ENCODE measurements at regions not wholly inside any gene's neighbourhood (a gene's known extent, or its start where the extent isn't known, plus 50 kb on each side); places are given as distances from the start of the nearest gene placed in this dataset.

GRCh38 chr6:128696691-128697689 lies 176.6 kb upstream of the PTPRK start (continued):
- TF ChIP-seq ZBTB1 (CRISPR knock-in tag; IDR thresholded peaks at IDR 0.05; ENCODE audit: borderline replicate concordance, low read depth) (no peak), MYBL2 (IDR thresholded peaks at IDR 0.05; ENCODE audit: low read depth) (no peak), MYBL2 (CRISPR knock-in tag; IDR thresholded peaks at IDR 0.05; ENCODE audit: borderline replicate concordance) (no peak), CEBPB (tag; IDR thresholded peaks at IDR 0.05) (no peak), BRD9 (IDR thresholded peaks at IDR 0.05; ENCODE audit: low read depth, partially characterized antibody) (no peak), ZNF695 (CRISPR knock-in tag; IDR thresholded peaks at IDR 0.05) (no peak), ZBTB34 (CRISPR knock-in tag; IDR thresholded peaks at IDR 0.05) (no peak)

GRCh38 chr6:128694303-128695009 lies 174.1 kb upstream of the PTPRK start:
- Histone ChIP-seq H2AFZ (ENCODE audit: low read depth, low read length) (no peak overlapping the region), H4K20me1 (replicated peaks; ENCODE audit: control insufficient read depth, insufficient read depth, low read length) (no peaks in the 10 kb centered on the region), H3K27ac (ENCODE audit: extremely low read depth, low read depth, low read length) (no peak overlapping the region), H3K9me3 (replicated peaks; ENCODE audit: control insufficient read depth, insufficient read depth, low read depth, low read length) (no peaks in the 10 kb centered on the region; the same call in 1 of the 2 replicates), H3K27me3 (ENCODE audit: control insufficient read depth in 2 of 2, insufficient read depth in 2 of 2, low read length in 2 of 2) (no peaks in the 10 kb centered on the region), H3K4me2 (ENCODE audit: insufficient read depth, low read length) (no peak overlapping the region), H3K4me3 (no peak overlapping the region), H3K9me1 (ENCODE audit: control insufficient read depth, insufficient read depth, low read length) (no peaks in the 10 kb centered on the region), H3K4me1 (replicated peaks in 1 of 2; ENCODE audit: control insufficient read depth in 2 of 2, insufficient read depth in 2 of 2, low read length in 2 of 2) (no peaks in the 10 kb centered on the region), H3K36me3 (ENCODE audit: control insufficient read depth, insufficient read depth, low read length) (no peaks in the 10 kb centered on the region), H3K79me2 (ENCODE audit: control insufficient read depth, insufficient read depth, low read length) (no peaks in the 10 kb centered on the region), H3K9ac (ENCODE audit: insufficient read depth in 1 of 2, low read depth in 2 of 2, low read length in 2 of 2) (no peak overlapping the region)
- ChIA-PET CTCF (ENCODE audit: low intra/inter-chr PET ratio) (no interaction called here), POLR2A (no interaction called here)
- FAIRE-seq (no peak), ATAC-seq (no peak), DNase-seq (ENCODE audit: extremely low read depth in 1 of 4, low spot score in 3 of 4) (no peak)
- 0% methylated on average over 1 of the region's 1 CpG for WGBS (ENCODE audit: insufficient coverage, low coverage, missing lambda C conversion rate)
- in situ Hi-C loops (cut with MboI): no loop called here
- no TSS peak for BruUV-seq (replicated peaks)
- intact Hi-C loops (cut with micrococcal nuclease): no loop called here
- TF ChIP-seq ARID4B (CRISPR knock-in tag; IDR thresholded peaks at IDR 0.05) (no peak), ESRRA (IDR thresholded peaks at IDR 0.05; ENCODE audit: borderline replicate concordance, low read depth) (no peak), EHMT2 (IDR thresholded peaks at IDR 0.05) (no peak), KDM4B (IDR thresholded peaks at IDR 0.05; ENCODE audit: borderline replicate concordance in 2 of 2, low read depth in 1 of 2) (no peak), KAT2B (IDR thresholded peaks at IDR 0.05; ENCODE audit: low read depth, low read length) (no peak), GABPB1 (CRISPR knock-in tag; IDR thresholded peaks at IDR 0.05) (no peak), NRF1 (conservative IDR thresholded peaks at IDR 0.05 in 1 of 2, IDR thresholded peaks at IDR 0.05 in 1 of 2) (no peak)
